GM12873 (cell line): ENCODE measurements at regions not wholly inside any gene's neighbourhood (a gene's known extent, or its start where the extent isn't known, plus 50 kb on each side); places are given as distances from the start of the nearest gene placed in this dataset.

Experiments used
- CTCF ChIP-seq: IDR thresholded peaks from 2 replicates; pipeline ENCODE4 v1.5.1; 2012; ENCODE audit warnings: low read depth, mild to moderate bottlenecking, moderate library complexity, low read length, control low read depth; ENCODE audit not compliant: insufficient read depth; ENCODE audit errors: missing control alignments

DNA sequence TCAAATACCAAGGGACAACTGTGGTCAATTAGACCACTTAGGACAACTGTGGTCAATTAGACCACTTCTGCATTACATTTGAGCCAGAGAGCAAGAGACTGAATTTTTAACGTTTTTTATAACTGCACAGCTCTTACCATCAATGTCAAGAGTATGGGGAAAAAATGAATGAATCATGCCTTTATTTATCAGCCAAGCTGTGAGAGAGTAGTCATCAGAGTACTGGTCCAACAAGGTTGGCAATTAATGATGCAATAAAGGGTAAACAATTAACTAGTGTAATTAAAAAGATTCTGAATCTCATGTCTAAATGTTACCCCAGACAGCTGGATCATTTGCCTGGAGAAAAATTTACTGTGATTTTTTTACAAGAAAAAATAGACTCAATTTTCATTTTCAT is 381.1 kb downstream of the LIG4 start:
- no peak for TF ChIP-seq CTCF

GRCh38 chr13:107832500-107833100 is 382.7 kb downstream of the LIG4 start:
- no peak for TF ChIP-seq CTCF

DNA sequence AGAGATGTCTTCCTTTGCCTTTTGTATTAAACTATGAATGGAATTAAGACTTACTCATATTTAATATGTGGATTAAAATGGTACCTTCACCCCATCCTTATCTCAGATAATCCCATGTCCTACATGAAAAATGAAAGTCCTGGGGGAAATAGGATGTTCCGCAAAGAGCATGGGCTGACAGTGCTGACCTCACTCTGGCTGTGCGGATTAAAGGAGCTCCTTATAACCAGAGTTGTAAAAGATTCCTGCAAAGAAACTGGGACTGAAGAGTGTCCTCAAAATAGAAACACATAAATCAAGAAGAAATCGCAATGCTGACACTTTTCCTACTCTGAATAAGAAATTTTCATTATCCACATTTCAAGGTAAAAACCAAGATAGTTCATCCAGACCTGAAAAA is 384.5 kb downstream of the LIG4 start:
- no peak for TF ChIP-seq CTCF

GRCh38 chr13:107827840-107828549 is 387.3 kb downstream of the LIG4 start:
- TF ChIP-seq CTCF = no peak

- TF ChIP-seq CTCF = no peak
These were observed 390.7 kb downstream of the LIG4 start for GRCh38 chr13:107824635-107825034.

DNA sequence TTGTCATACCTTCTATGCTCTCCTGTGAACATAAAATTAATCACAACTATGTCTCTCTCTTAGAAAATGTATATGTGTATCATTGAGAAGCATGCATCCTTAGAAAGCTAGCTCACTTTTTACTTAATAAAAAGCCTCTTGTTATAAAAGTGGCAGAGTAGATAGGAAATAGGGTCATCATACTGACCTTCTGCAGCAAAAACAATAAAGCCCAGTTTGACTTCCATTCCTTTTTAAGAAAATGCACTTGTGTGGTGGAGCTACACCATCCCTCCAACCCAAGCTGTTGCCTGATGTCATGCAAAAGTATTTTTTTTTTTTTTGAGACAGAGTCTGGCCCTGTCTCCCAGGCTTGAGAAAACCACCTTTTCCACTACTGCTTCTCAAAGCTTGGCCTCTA is 393.3 kb downstream of the LIG4 start:
- no peak for TF ChIP-seq CTCF

- no peak for TF ChIP-seq CTCF
These were observed 393.8 kb downstream of the LIG4 start for GRCh38 chr13:107821492-107821891.
